ENCODE measurements at regions not wholly inside any gene's neighbourhood (a gene's known extent, or its start where the extent isn't known, plus 50 kb on each side); places are given as distances from the start of the nearest gene placed in this dataset.

GRCh38 chr2:147439986-147440385 lies 404.8 kb upstream of the ACVR2A start:
- no peak for DNase-seq
- no peaks in the 10 kb centered on the region for H3K4me1 ChIP-seq (ENCODE audit: control extremely low read depth in 1 of 4, control insufficient read depth in 4 of 4, insufficient read depth in 4 of 4, low read length in 3 of 4)
- peaks cover 0 to 1% (median 0%) of the 10 kb centered on the region in 5 experiments for H3K9me3 ChIP-seq (ENCODE audit: control extremely low read depth in 1 of 5, control insufficient read depth in 4 of 5, insufficient read depth in 2 of 5, low read depth in 1 of 5, low read length in 4 of 5)
- ChIA-PET CTCF (no interaction called here), POLR2A (no interaction called here)
- no peak overlapping the region for H3K4me3 ChIP-seq (ENCODE audit: control insufficient read depth in 1 of 7, extremely low read depth in 1 of 7, insufficient read depth in 4 of 7, low read depth in 2 of 7, low read length in 6 of 7)
- no peaks in the 10 kb centered on the region for H3K27me3 ChIP-seq (replicated peaks in 2 of 5; ENCODE audit: control insufficient read depth in 4 of 5, insufficient read depth in 5 of 5, low read length in 4 of 5)
- H3K36me3 ChIP-seq (ENCODE audit: control insufficient read depth in 4 of 4, insufficient read depth in 4 of 4, low read length in 3 of 4) = no peaks in the 10 kb centered on the region
- no peak overlapping the region for H3K27ac ChIP-seq (ENCODE audit: insufficient read depth in 1 of 2, low read depth in 1 of 2, low read length in 2 of 2, poor library complexity in 1 of 2, severe bottlenecking in 2 of 2)

GRCh38 chr2:147438882-147439281 lies 405.9 kb upstream of the ACVR2A start:
- H3K27me3 ChIP-seq (replicated peaks in 2 of 5; ENCODE audit: control insufficient read depth in 4 of 5, insufficient read depth in 5 of 5, low read length in 4 of 5) = no peaks in the 10 kb centered on the region
- H3K4me1 ChIP-seq (ENCODE audit: control extremely low read depth in 1 of 4, control insufficient read depth in 4 of 4, insufficient read depth in 4 of 4, low read length in 3 of 4) = no peaks in the 10 kb centered on the region
- POLR2A ChIA-PET = no interaction called here
- CTCF ChIA-PET = no interaction called here
- H3K36me3 ChIP-seq (ENCODE audit: control insufficient read depth in 4 of 4, insufficient read depth in 4 of 4, low read length in 3 of 4) = no peaks in the 10 kb centered on the region
- peaks cover 0 to 1% (median 0%) of the 10 kb centered on the region in 5 experiments for H3K9me3 ChIP-seq (ENCODE audit: control extremely low read depth in 1 of 5, control insufficient read depth in 4 of 5, insufficient read depth in 2 of 5, low read depth in 1 of 5, low read length in 4 of 5)
- H3K27ac ChIP-seq (ENCODE audit: insufficient read depth in 1 of 2, low read depth in 1 of 2, low read length in 2 of 2, poor library complexity in 1 of 2, severe bottlenecking in 2 of 2) = no peak overlapping the region
- 98% methylated on average over 8 of the region's 8 CpGs for WGBS (ENCODE audit: insufficient coverage)
- DNase-seq = no peak
- H3K4me3 ChIP-seq (ENCODE audit: control insufficient read depth in 1 of 7, extremely low read depth in 1 of 7, insufficient read depth in 4 of 7, low read depth in 2 of 7, low read length in 6 of 7) = no peak overlapping the region

- ChIA-PET POLR2A (no interaction called here), CTCF (no interaction called here)
- Histone ChIP-seq H3K4me3 (ENCODE audit: control insufficient read depth in 1 of 7, extremely low read depth in 1 of 7, insufficient read depth in 4 of 7, low read depth in 2 of 7, low read length in 6 of 7) (no peak overlapping the region), H3K4me1 (ENCODE audit: control extremely low read depth in 1 of 4, control insufficient read depth in 4 of 4, insufficient read depth in 4 of 4, low read length in 3 of 4) (no peaks in the 10 kb centered on the region), H3K36me3 (ENCODE audit: control insufficient read depth in 4 of 4, insufficient read depth in 4 of 4, low read length in 3 of 4) (no peaks in the 10 kb centered on the region), H3K27me3 (replicated peaks in 2 of 5; ENCODE audit: control insufficient read depth in 4 of 5, insufficient read depth in 5 of 5, low read length in 4 of 5) (no peaks in the 10 kb centered on the region), H3K27ac (ENCODE audit: insufficient read depth in 1 of 2, low read depth in 1 of 2, low read length in 2 of 2, poor library complexity in 1 of 2, severe bottlenecking in 2 of 2) (no peak overlapping the region), H3K9me3 (ENCODE audit: control extremely low read depth in 1 of 5, control insufficient read depth in 4 of 5, insufficient read depth in 2 of 5, low read depth in 1 of 5, low read length in 4 of 5) (no peaks in the 10 kb centered on the region)
- whole genome bisulfite sequencing (ENCODE audit: insufficient coverage) = 100% methylated on average over 2 of the region's 2 CpGs
- no peak for DNase-seq
These were observed 411.0 kb upstream of the ACVR2A start for GRCh38 chr2:147433822-147434221.

GRCh38 chr2:147430408-147430807 lies 414.4 kb upstream of the ACVR2A start:
- ChIA-PET CTCF (no interaction called here), POLR2A (no interaction called here)
- Histone ChIP-seq H3K4me1 (ENCODE audit: control extremely low read depth in 1 of 4, control insufficient read depth in 4 of 4, insufficient read depth in 4 of 4, low read length in 3 of 4) (no peaks in the 10 kb centered on the region), H3K27me3 (replicated peaks in 2 of 5; ENCODE audit: control insufficient read depth in 4 of 5, insufficient read depth in 5 of 5, low read length in 4 of 5) (no peaks in the 10 kb centered on the region), H3K9me3 (ENCODE audit: control extremely low read depth in 1 of 5, control insufficient read depth in 4 of 5, insufficient read depth in 2 of 5, low read depth in 1 of 5, low read length in 4 of 5) (no peaks in the 10 kb centered on the region), H3K36me3 (ENCODE audit: control insufficient read depth in 4 of 4, insufficient read depth in 4 of 4, low read length in 3 of 4) (no peaks in the 10 kb centered on the region), H3K27ac (ENCODE audit: insufficient read depth in 1 of 2, low read depth in 1 of 2, low read length in 2 of 2, poor library complexity in 1 of 2, severe bottlenecking in 2 of 2) (no peak overlapping the region), H3K4me3 (ENCODE audit: control insufficient read depth in 1 of 7, extremely low read depth in 1 of 7, insufficient read depth in 4 of 7, low read depth in 2 of 7, low read length in 6 of 7) (no peak overlapping the region)
- WGBS (ENCODE audit: insufficient coverage) = 100% methylated on average over 3 of the region's 3 CpGs
- DNase-seq = no peak

GRCh38 chr2:147428120-147428747 lies 416.6 kb upstream of the ACVR2A start:
- WGBS (ENCODE audit: insufficient coverage) = no CpG with 5 or more reads among the region's 2 CpGs
- no peak for DNase-seq
- Histone ChIP-seq H3K9me3 (ENCODE audit: control extremely low read depth in 1 of 5, control insufficient read depth in 4 of 5, insufficient read depth in 2 of 5, low read depth in 1 of 5, low read length in 4 of 5) (no peaks in the 10 kb centered on the region), H3K4me3 (ENCODE audit: control insufficient read depth in 1 of 7, extremely low read depth in 1 of 7, insufficient read depth in 4 of 7, low read depth in 2 of 7, low read length in 6 of 7) (no peak overlapping the region), H3K4me1 (ENCODE audit: control extremely low read depth in 1 of 4, control insufficient read depth in 4 of 4, insufficient read depth in 4 of 4, low read length in 3 of 4) (no peaks in the 10 kb centered on the region), H3K36me3 (ENCODE audit: control insufficient read depth in 4 of 4, insufficient read depth in 4 of 4, low read length in 3 of 4) (no peaks in the 10 kb centered on the region), H3K27ac (ENCODE audit: insufficient read depth in 1 of 2, low read depth in 1 of 2, low read length in 2 of 2, poor library complexity in 1 of 2, severe bottlenecking in 2 of 2) (no peak overlapping the region), H3K27me3 (replicated peaks in 2 of 5; ENCODE audit: control insufficient read depth in 4 of 5, insufficient read depth in 5 of 5, low read length in 4 of 5) (no peaks in the 10 kb centered on the region)
- ChIA-PET POLR2A (no interaction called here), CTCF (no interaction called here)

- ChIA-PET CTCF (interaction anchor here (1.2 kb wide), 1 partner anchor 37 kb away, joined by 3 read pairs; no protein-coding TSS in a partner anchor), POLR2A (no interaction called here)
- Histone ChIP-seq H3K27ac (ENCODE audit: insufficient read depth in 1 of 2, low read depth in 1 of 2, low read length in 2 of 2, poor library complexity in 1 of 2, severe bottlenecking in 2 of 2) (no peak overlapping the region), H3K4me1 (ENCODE audit: control extremely low read depth in 1 of 4, control insufficient read depth in 4 of 4, insufficient read depth in 4 of 4, low read length in 3 of 4) (no peaks in the 10 kb centered on the region), H3K36me3 (ENCODE audit: control insufficient read depth in 4 of 4, insufficient read depth in 4 of 4, low read length in 3 of 4) (no peaks in the 10 kb centered on the region), H3K27me3 (replicated peaks in 2 of 5; ENCODE audit: control insufficient read depth in 4 of 5, insufficient read depth in 5 of 5, low read length in 4 of 5) (no peaks in the 10 kb centered on the region), H3K4me3 (ENCODE audit: control insufficient read depth in 1 of 7, extremely low read depth in 1 of 7, insufficient read depth in 4 of 7, low read depth in 2 of 7, low read length in 6 of 7) (no peak overlapping the region), H3K9me3 (ENCODE audit: control extremely low read depth in 1 of 5, control insufficient read depth in 4 of 5, insufficient read depth in 2 of 5, low read depth in 1 of 5, low read length in 4 of 5) (no peaks in the 10 kb centered on the region)
- DNase-seq = no peak
- WGBS (ENCODE audit: insufficient coverage) = 88% methylated on average over 3 of the region's 3 CpGs
These were observed 419.3 kb upstream of the ACVR2A start for GRCh38 chr2:147425437-147426029.

GRCh38 chr2:147424766-147425165 lies 420.1 kb upstream of the ACVR2A start:
- POLR2A ChIA-PET = no interaction called here
- Histone ChIP-seq H3K4me3 (ENCODE audit: control insufficient read depth in 1 of 7, extremely low read depth in 1 of 7, insufficient read depth in 4 of 7, low read depth in 2 of 7, low read length in 6 of 7) (no peak overlapping the region), H3K27ac (ENCODE audit: insufficient read depth in 1 of 2, low read depth in 1 of 2, low read length in 2 of 2, poor library complexity in 1 of 2, severe bottlenecking in 2 of 2) (no peak overlapping the region), H3K4me1 (ENCODE audit: control extremely low read depth in 1 of 4, control insufficient read depth in 4 of 4, insufficient read depth in 4 of 4, low read length in 3 of 4) (no peaks in the 10 kb centered on the region), H3K9me3 (ENCODE audit: control extremely low read depth in 1 of 5, control insufficient read depth in 4 of 5, insufficient read depth in 2 of 5, low read depth in 1 of 5, low read length in 4 of 5) (no peaks in the 10 kb centered on the region), H3K27me3 (replicated peaks in 2 of 5; ENCODE audit: control insufficient read depth in 4 of 5, insufficient read depth in 5 of 5, low read length in 4 of 5) (no peaks in the 10 kb centered on the region), H3K36me3 (ENCODE audit: control insufficient read depth in 4 of 4, insufficient read depth in 4 of 4, low read length in 3 of 4) (no peaks in the 10 kb centered on the region)
- DNase-seq = no peak
- 100% methylated on average over 1 of the region's 1 CpG for WGBS (ENCODE audit: insufficient coverage)
- CTCF ChIA-PET = no interaction called here

Measured in common myeloid progenitor, CD34-positive (primary cell).